Testis (tissue), 2 donors: ENCODE measurements at regions not wholly inside any gene's neighbourhood (a gene's known extent, or its start where the extent isn't known, plus 50 kb on each side); places are given as distances from the start of the nearest gene placed in this dataset.

Experiments used
- POLR2A ChIP-seq: fragments of 450-650 bp; IDR thresholded peaks from one replicate; pipeline ENCODE4 v1.6.1; 2017; ENCODE audit warnings: antibody characterized with exemption, mild to moderate bottlenecking, moderate library complexity
- TF ChIP-seq, protein P1 (sequence below), 3 experiments: fragments of 450-650 bp in 2 of 3; fragments of 200-600 bp in 1 of 3; sonication (generic) in 1 of 3; IDR thresholded peaks; one replicate each; pipeline ENCODE4 v1.5.1; 2016 to 2019; ENCODE audit warnings: antibody characterized with exemption in 3 of 3, mild to moderate bottlenecking in 2 of 3, moderate library complexity in 1 of 3

- TF ChIP-seq, protein P1, sequence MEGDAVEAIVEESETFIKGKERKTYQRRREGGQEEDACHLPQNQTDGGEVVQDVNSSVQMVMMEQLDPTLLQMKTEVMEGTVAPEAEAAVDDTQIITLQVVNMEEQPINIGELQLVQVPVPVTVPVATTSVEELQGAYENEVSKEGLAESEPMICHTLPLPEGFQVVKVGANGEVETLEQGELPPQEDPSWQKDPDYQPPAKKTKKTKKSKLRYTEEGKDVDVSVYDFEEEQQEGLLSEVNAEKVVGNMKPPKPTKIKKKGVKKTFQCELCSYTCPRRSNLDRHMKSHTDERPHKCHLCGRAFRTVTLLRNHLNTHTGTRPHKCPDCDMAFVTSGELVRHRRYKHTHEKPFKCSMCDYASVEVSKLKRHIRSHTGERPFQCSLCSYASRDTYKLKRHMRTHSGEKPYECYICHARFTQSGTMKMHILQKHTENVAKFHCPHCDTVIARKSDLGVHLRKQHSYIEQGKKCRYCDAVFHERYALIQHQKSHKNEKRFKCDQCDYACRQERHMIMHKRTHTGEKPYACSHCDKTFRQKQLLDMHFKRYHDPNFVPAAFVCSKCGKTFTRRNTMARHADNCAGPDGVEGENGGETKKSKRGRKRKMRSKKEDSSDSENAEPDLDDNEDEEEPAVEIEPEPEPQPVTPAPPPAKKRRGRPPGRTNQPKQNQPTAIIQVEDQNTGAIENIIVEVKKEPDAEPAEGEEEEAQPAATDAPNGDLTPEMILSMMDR (IDR thresholded peaks at IDR 0.05) = no peak
- peak; percentile 37 for TF ChIP-seq POLR2A
These were observed 100.3 kb upstream of the AKIP1 start for GRCh38 chr11:8810540-8811301.
